ENCODE measurements at regions not wholly inside any gene's neighbourhood (a gene's known extent, or its start where the extent isn't known, plus 50 kb on each side); places are given as distances from the start of the nearest gene placed in this dataset.

- Histone ChIP-seq H3K4me2 (no peak overlapping the region), H3K9me3 (ENCODE audit: insufficient read depth, low read depth) (no peaks in the 10 kb centered on the region), H3K4me3 (no peak overlapping the region), H3K4me1 (replicated peaks; ENCODE audit: insufficient read depth) (no peaks in the 10 kb centered on the region), H4K20me1 (ENCODE audit: insufficient read depth) (no peaks in the 10 kb centered on the region), H3K9me2 (ENCODE audit: insufficient read depth) (no peaks in the 10 kb centered on the region), H2AFZ (no peak overlapping the region), H3K27me3 (ENCODE audit: insufficient read depth, low read depth) (no peaks in the 10 kb centered on the region), H3K79me2 (ENCODE audit: low read depth) (no peaks in the 10 kb centered on the region), H3K36me3 (ENCODE audit: low read depth) (no peaks in the 10 kb centered on the region), H3K27ac (no peak overlapping the region), H3F3A (ENCODE audit: insufficient read depth, low read depth) (no peaks in the 10 kb centered on the region)
- ChIA-PET POLR2A (ENCODE audit: unreplicated experiment) (no interaction called here), CTCF (no interaction called here)
- TF ChIP-seq EZH2 (IDR thresholded peaks at IDR 0.05; ENCODE audit: low read depth) (no peak), CTCF (conservative IDR thresholded peaks at IDR 0.05) (no peak)
- intact Hi-C loops (cut with micrococcal nuclease; ENCODE audit: unreplicated experiment): no loop called here
- DNase-seq: no peak
- no TSS peak for BruUV-seq (replicated peaks)
These were observed 653.8 kb downstream of the CDH8 start for GRCh38 chr16:61382435-61382834.

- intact Hi-C loops (cut with micrococcal nuclease; ENCODE audit: unreplicated experiment): no loop called here
- no peak for DNase-seq
- Histone ChIP-seq H3K4me3 (no peak overlapping the region), H3F3A (ENCODE audit: insufficient read depth, low read depth) (no peaks in the 10 kb centered on the region), H3K27ac (no peak overlapping the region), H3K4me1 (replicated peaks; ENCODE audit: insufficient read depth) (no peaks in the 10 kb centered on the region), H3K79me2 (ENCODE audit: low read depth) (no peaks in the 10 kb centered on the region), H3K9me2 (ENCODE audit: insufficient read depth) (no peaks in the 10 kb centered on the region), H3K27me3 (ENCODE audit: insufficient read depth, low read depth) (no peaks in the 10 kb centered on the region), H2AFZ (no peak overlapping the region), H3K9me3 (ENCODE audit: insufficient read depth, low read depth) (no peaks in the 10 kb centered on the region), H3K36me3 (ENCODE audit: low read depth) (no peaks in the 10 kb centered on the region), H4K20me1 (ENCODE audit: insufficient read depth) (no peaks in the 10 kb centered on the region), H3K4me2 (no peak overlapping the region)
- ChIA-PET POLR2A (ENCODE audit: unreplicated experiment) (no interaction called here), CTCF (no interaction called here)
- no TSS peak for BruUV-seq (replicated peaks)
- TF ChIP-seq EZH2 (IDR thresholded peaks at IDR 0.05; ENCODE audit: low read depth): no peak
- no peak for TF ChIP-seq CTCF (conservative IDR thresholded peaks at IDR 0.05)
These were observed 656.9 kb downstream of the CDH8 start for GRCh38 chr16:61379311-61379710.

- Histone ChIP-seq H3K4me3 (no peak overlapping the region), H3F3A (ENCODE audit: insufficient read depth, low read depth) (no peaks in the 10 kb centered on the region), H3K27me3 (ENCODE audit: insufficient read depth, low read depth) (no peaks in the 10 kb centered on the region), H3K4me2 (no peak overlapping the region), H3K27ac (no peak overlapping the region), H3K36me3 (ENCODE audit: low read depth) (no peaks in the 10 kb centered on the region), H3K9me2 (ENCODE audit: insufficient read depth) (no peaks in the 10 kb centered on the region), H2AFZ (no peak overlapping the region), H4K20me1 (ENCODE audit: insufficient read depth) (no peaks in the 10 kb centered on the region), H3K79me2 (ENCODE audit: low read depth) (no peaks in the 10 kb centered on the region), H3K4me1 (replicated peaks; ENCODE audit: insufficient read depth) (no peaks in the 10 kb centered on the region), H3K9me3 (ENCODE audit: insufficient read depth, low read depth) (no peaks in the 10 kb centered on the region)
- POLR2A ChIA-PET (ENCODE audit: unreplicated experiment): no interaction called here
- intact Hi-C loops (cut with micrococcal nuclease; ENCODE audit: unreplicated experiment): no loop called here
- CTCF ChIA-PET: no interaction called here
- no peak for DNase-seq
- no TSS peak for BruUV-seq (replicated peaks)
- no peak for TF ChIP-seq CTCF (conservative IDR thresholded peaks at IDR 0.05)
- no peak for TF ChIP-seq EZH2 (IDR thresholded peaks at IDR 0.05; ENCODE audit: low read depth)
These were observed 662.2 kb downstream of the CDH8 start for GRCh38 chr16:61374071-61374470.

All from PC-9 (cell line).